ENCODE measurements at regions not wholly inside any gene's neighbourhood (a gene's known extent, or its start where the extent isn't known, plus 50 kb on each side); places are given as distances from the start of the nearest gene placed in this dataset.

DNA sequence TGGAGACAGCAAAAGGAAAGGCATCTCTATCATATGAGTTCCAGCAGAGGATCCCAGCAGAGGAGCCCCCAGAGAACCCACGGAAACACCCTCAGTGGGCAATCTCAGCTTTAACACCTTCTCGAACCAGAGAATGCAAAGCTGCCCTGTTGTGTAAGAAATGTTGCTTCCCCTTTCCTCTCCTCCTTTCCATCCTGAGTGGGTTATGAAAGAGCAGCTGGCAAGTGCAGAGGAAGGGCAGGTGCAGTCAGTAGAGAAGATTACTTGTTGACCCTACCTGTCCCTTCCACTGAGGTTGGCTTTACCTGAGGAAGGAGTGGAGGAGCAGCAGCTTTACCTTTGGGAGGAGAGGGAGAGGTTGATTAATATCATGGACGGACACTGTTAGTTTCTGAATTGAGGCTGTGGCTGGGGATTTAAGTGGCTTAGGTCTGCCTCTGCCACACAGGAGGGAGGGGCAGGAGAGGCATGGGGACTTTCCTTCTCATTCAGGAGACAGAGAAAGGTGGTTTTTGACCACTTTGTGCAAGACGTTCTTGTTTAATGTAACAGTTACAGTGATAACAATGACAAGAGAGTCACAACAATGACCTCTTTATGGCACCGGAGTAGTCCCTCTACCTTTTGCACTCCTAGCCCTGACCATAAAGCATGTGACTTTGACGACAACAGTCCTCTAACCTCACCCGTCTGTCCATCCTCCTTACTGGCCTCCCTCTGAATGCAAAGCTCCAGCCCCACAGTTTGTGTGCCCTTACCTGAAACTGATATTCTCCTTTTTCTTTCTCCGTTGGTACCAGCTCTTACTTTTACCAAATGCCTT lies 254.8 kb downstream of the NSG2 start:
- DNase-seq (no peak), ATAC-seq (no peak)
- ChIA-PET POLR2A (no interaction called here), CTCF (interaction anchor here (1.0 kb wide), 1 partner anchor 11 kb away, joined by 3 read pairs; no protein-coding TSS in a partner anchor)
- no peaks in the 10 kb centered on the region for H3K36me3 Mint-ChIP-seq (ENCODE audit: low read depth)
- H3K27ac Mint-ChIP-seq, result no peak overlapping the region
- H3K4me3 Mint-ChIP-seq, result no peak overlapping the region
- intact Hi-C loops (cut with DNase I, micrococcal nuclease), result no loop called here
- H3K9me3 Mint-ChIP-seq (ENCODE audit: low read depth), result no peaks in the 10 kb centered on the region
- H3K27me3 Mint-ChIP-seq, result peaks cover 20% of the 10 kb centered on the region
- H3K4me1 Mint-ChIP-seq, result no peaks in the 10 kb centered on the region

DNA sequence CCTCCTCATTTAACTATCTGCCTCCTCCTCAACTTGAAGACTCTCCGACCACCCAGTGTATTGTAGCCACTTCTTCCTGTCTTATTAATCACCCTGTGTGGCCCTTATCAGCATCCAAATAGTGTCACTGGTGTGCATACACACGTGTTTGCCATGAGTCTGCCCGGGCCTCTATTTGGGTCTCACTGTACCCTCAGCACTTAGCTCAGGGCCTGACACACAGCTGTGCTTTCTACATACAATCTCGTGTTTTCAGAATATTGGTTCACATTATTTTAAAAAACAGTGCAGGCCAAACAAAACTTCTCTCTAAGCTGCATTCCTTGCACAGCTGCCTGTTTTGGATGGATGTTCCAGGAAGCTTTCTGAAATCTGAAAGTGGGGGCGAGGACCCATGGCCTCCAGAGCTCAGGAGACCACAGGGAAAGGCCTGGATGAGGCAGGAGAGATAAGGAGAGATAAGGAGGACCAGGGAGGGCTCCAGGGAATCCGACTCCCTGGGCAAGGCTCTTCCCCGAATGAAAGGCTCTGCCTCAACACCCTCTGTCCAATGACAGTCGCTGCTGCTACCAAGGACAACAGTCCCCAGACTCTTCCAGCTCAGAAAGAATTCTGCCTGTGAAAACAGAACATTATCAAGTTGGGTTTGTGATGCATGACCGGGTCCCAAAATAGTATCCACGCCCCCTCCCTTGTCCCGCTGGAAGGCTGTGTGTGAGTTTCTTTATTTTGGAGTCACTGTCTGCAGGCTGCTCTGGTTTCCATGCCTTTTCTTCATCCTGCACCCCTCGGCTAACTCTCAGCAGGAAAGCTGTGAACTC lies 255.6 kb downstream of the NSG2 start:
- DNase-seq (no peak), ATAC-seq (no peak)
- ChIA-PET CTCF (interaction anchor here (1.0 kb wide), 1 partner anchor 10 kb away, joined by 3 read pairs; no protein-coding TSS in a partner anchor), POLR2A (no interaction called here)
- Mint-ChIP-seq H3K36me3 (ENCODE audit: low read depth) (no peaks in the 10 kb centered on the region), H3K27ac (no peak overlapping the region), H3K4me1 (no peaks in the 10 kb centered on the region), H3K27me3 (peaks cover 25% of the 10 kb centered on the region), H3K4me3 (no peak overlapping the region), H3K9me3 (ENCODE audit: low read depth) (no peaks in the 10 kb centered on the region)
- intact Hi-C loops (cut with DNase I, micrococcal nuclease), result no loop called here

DNA sequence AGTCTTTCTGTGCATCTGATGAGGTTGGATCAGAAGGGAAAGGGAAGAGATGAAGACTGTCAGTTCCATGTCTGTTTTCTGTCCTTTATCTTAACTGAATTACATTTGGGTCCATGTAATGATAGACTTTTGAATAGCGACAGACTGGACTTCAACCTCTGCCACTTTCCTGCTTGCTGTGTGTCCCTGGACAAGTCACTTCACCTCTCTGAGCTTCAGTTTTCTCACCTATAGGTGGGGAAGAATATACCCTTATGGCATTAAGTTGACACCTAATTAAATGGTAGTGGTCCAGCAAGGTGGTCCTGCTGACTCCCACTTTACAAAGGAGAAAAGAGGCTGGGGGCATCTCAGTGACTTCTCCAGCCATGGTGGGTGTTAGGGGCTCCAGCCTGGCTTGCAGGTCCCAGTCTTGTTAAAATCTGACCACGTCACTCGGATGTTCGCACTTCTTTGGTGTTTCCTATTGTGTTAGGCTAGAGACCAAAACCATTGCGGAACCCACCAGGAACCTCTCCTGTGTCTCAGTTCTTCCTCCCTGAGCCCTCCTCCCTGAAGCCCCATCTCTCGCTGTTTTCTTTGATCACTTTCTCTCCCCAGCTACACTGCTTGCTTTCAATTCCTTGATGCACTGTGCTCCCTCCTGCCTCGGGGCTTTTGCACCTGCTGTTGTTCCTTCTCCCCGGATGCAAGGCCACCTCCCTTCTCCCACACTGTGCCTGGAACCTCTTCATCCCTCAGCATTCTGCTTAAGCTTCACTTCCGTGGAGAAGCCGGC lies 256.5 kb downstream of the NSG2 start:
- H3K9me3 Mint-ChIP-seq (ENCODE audit: low read depth), result no peaks in the 10 kb centered on the region
- ChIA-PET CTCF (no interaction called here), POLR2A (no interaction called here)
- intact Hi-C loops (cut with DNase I, micrococcal nuclease), result no loop called here
- no peak overlapping the region for H3K4me3 Mint-ChIP-seq
- DNase-seq (no peak), ATAC-seq (no peak)
- H3K27ac Mint-ChIP-seq, result no peak overlapping the region
- peaks cover 25% of the 10 kb centered on the region for H3K27me3 Mint-ChIP-seq
- H3K4me1 Mint-ChIP-seq, result no peaks in the 10 kb centered on the region
- no peaks in the 10 kb centered on the region for H3K36me3 Mint-ChIP-seq (ENCODE audit: low read depth)

DNA sequence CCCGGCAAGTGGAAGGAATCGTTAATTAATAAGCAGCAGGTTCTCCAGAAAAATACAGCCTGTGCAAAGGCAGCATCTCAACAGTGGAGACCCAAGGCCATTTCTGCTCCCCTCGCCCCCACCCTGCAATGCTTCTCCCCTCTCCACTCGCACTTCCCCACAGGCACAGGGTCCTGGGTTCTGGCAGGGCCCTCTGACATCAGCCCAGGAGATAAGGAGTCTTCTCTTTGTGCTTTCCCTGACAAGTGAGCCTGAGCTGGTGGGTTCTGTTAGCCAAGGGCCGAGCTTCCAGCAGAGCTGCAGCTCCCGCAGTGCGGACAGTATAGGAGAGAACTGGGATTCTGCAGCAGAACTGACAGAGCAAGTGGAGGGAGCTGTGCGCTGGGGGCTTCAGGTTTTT lies 257.5 kb downstream of the NSG2 start:
- ChIA-PET CTCF (no interaction called here), POLR2A (no interaction called here)
- Mint-ChIP-seq H3K36me3 (ENCODE audit: low read depth) (no peaks in the 10 kb centered on the region), H3K9me3 (ENCODE audit: low read depth) (no peaks in the 10 kb centered on the region), H3K4me1 (no peaks in the 10 kb centered on the region), H3K4me3 (no peak overlapping the region), H3K27ac (no peak overlapping the region), H3K27me3 (peaks cover 25% of the 10 kb centered on the region)
- intact Hi-C loops (cut with DNase I, micrococcal nuclease), result no loop called here
- ATAC-seq (no peak), DNase-seq (no peak)

DNA sequence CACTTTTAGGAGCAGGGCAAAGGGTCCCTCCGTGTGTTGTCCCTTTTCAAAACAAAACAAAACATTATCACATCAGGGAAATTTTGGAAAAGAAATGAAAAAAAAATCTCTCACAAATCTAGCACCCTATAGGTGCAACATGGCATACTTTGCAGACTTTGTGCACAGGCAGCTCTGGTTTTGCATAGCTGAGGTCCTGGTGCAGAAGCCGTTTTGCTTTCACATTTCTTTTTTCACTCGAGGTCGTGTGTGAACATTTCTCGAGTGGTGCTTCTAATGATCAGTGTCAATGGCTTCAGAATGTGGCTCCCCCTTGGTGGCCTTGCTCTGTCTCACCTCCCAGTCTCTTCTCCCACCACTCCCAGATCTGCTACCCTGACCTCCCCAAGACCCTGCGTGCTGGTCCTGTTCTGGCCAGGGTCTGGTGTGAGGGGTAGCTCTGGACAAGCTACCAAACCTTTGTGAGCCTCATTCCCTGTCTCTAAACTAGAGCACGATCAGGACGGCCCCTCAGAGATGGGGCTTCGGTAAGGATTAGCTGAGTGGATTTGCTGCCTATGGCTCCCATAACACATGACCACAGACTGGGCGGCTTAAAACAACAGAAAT lies 258.0 kb downstream of the NSG2 start:
- Mint-ChIP-seq H3K4me1 (no peaks in the 10 kb centered on the region), H3K36me3 (ENCODE audit: low read depth) (no peaks in the 10 kb centered on the region), H3K9me3 (ENCODE audit: low read depth) (no peaks in the 10 kb centered on the region), H3K4me3 (no peak overlapping the region), H3K27me3 (peaks cover 25% of the 10 kb centered on the region), H3K27ac (no peak overlapping the region)
- ChIA-PET CTCF (interaction anchor here (0.6 kb wide), 1 partner anchor 731 kb away, joined by 3 read pairs; no protein-coding TSS in a partner anchor), POLR2A (no interaction called here)
- DNase-seq (no peak), ATAC-seq (no peak)
- intact Hi-C loops (cut with DNase I, micrococcal nuclease), result no loop called here

DNA sequence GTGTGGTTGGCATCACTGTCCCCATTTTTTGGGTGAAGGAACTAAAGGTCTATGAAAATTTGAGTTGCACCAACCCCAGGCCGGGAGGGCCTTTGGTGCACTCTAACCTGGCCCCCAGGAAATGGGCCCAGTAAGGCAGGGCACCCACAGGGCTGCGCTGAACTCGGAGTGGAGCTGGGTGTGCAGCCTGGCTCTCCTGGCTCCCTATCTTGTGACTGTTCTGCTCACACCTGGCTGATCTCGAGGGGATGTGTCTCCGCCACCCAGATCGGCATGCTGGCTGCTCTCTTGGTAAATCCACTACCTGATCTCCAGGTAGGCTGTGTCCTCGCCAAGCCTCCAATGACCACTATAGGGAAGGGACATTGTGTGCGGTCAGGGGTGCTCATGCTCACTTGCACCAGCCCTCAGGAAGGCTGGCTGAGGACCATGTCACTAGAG lies 259.8 kb downstream of the NSG2 start:
- DNase-seq (no peak), ATAC-seq (no peak)
- Mint-ChIP-seq H3K27me3 (peaks cover 21% of the 10 kb centered on the region), H3K36me3 (ENCODE audit: low read depth) (no peaks in the 10 kb centered on the region), H3K4me1 (no peaks in the 10 kb centered on the region), H3K27ac (no peak overlapping the region), H3K9me3 (ENCODE audit: low read depth) (no peaks in the 10 kb centered on the region), H3K4me3 (no peak overlapping the region)
- POLR2A ChIA-PET, result no interaction called here
- CTCF ChIA-PET, result interaction anchor here (0.6 kb wide), 1 partner anchor 71 kb away, joined by 3 read pairs; no protein-coding TSS in a partner anchor
- intact Hi-C loops (cut with DNase I, micrococcal nuclease), result no loop called here

GRCh38 chr5:174306345-174307030 lies 261.0 kb downstream of the NSG2 start:
- Mint-ChIP-seq H3K27ac (no peak overlapping the region), H3K4me1 (no peaks in the 10 kb centered on the region), H3K9me3 (ENCODE audit: low read depth) (no peaks in the 10 kb centered on the region), H3K4me3 (no peak overlapping the region), H3K36me3 (ENCODE audit: low read depth) (no peaks in the 10 kb centered on the region), H3K27me3 (peaks cover 24% of the 10 kb centered on the region)
- ATAC-seq (no peak), DNase-seq (no peak)
- POLR2A ChIA-PET, result no interaction called here
- CTCF ChIA-PET, result interaction anchor here (0.7 kb wide), 1 partner anchor 49 kb away, joined by 4 read pairs; no protein-coding TSS in a partner anchor
- intact Hi-C loops (cut with DNase I, micrococcal nuclease), result no loop called here

GRCh38 chr5:174307031-174307408 lies 261.5 kb downstream of the NSG2 start:
- H3K9me3 Mint-ChIP-seq (ENCODE audit: low read depth), result no peaks in the 10 kb centered on the region
- ATAC-seq, result no peak
- H3K4me3 Mint-ChIP-seq, result no peak overlapping the region
- H3K4me1 Mint-ChIP-seq, result no peaks in the 10 kb centered on the region
- DNase-seq, result no peak
- H3K36me3 Mint-ChIP-seq (ENCODE audit: low read depth), result no peaks in the 10 kb centered on the region
- POLR2A ChIA-PET, result no interaction called here
- peaks cover 24% of the 10 kb centered on the region for H3K27me3 Mint-ChIP-seq
- no peak overlapping the region for H3K27ac Mint-ChIP-seq
- CTCF ChIA-PET, result no interaction called here
- intact Hi-C loops (cut with DNase I, micrococcal nuclease), result no loop called here

- POLR2A ChIA-PET, result no interaction called here
- Mint-ChIP-seq H3K4me3 (no peak overlapping the region), H3K27me3 (peaks cover 24% of the 10 kb centered on the region), H3K36me3 (ENCODE audit: low read depth) (no peaks in the 10 kb centered on the region), H3K27ac (no peak overlapping the region), H3K9me3 (ENCODE audit: low read depth) (no peaks in the 10 kb centered on the region), H3K4me1 (no peaks in the 10 kb centered on the region)
- CTCF ChIA-PET, result interaction anchor here (1.3 kb wide), 1 partner anchor 10 kb away, joined by 3 read pairs; no protein-coding TSS in a partner anchor
- DNase-seq (no peak), ATAC-seq (no peak)
- intact Hi-C loops (cut with DNase I, micrococcal nuclease), result no loop called here
These were observed 262.3 kb downstream of the NSG2 start for GRCh38 chr5:174307656-174308271.

DNA sequence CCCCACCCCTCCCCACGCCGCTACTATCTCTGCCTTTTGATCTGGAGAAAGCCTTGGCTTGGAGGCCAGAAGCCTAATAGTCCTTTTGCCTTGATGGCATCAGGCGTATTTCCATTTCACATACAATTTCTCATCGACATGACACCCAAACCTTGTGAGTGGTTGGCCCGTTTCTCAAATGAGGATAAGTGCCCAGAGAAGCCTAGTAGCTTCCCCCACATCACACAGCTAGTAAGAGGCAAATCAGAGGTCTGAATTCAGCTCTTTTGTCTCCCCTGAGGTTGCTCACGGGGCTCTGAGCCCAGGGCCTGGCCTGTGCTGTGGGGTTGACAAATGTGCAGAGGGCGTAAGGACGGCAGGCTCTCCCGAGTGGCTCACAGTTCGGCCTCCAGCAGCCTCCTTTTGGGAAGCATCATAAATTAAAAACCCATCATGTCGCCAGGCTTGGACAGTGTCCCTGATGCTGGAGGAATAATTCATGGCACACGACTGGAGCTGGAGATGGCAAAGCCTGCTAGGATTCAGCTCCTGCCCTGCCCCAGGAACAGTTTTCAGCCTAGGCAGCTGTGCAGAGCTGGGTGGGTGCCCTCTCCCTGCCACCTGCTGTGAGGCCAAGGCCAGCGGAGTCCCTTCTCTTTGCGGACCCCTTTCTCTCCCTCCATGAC lies 263.8 kb downstream of the NSG2 start:
- Mint-ChIP-seq H3K4me1 (no peaks in the 10 kb centered on the region), H3K27me3 (peaks cover 24% of the 10 kb centered on the region), H3K36me3 (ENCODE audit: low read depth) (no peaks in the 10 kb centered on the region), H3K9me3 (ENCODE audit: low read depth) (no peaks in the 10 kb centered on the region), H3K4me3 (no peak overlapping the region), H3K27ac (no peak overlapping the region)
- ChIA-PET CTCF (interaction anchor here (0.6 to 1.3 kb wide), 3 partner anchors 8 to 1185 kb away, joined by 3 to 6 read pairs (median 3); no protein-coding TSS in a partner anchor), POLR2A (no interaction called here)
- intact Hi-C loops (cut with DNase I, micrococcal nuclease), result no loop called here
- no peak for ATAC-seq
- no peak for DNase-seq

All from activated CD4-positive, alpha-beta T cell treated with anti-CD3 and anti-CD28 coated beads for 36 hours (primary cell).